Endothelial cell (in vitro differentiated cells): ENCODE measurements at regions not wholly inside any gene's neighbourhood (a gene's known extent, or its start where the extent isn't known, plus 50 kb on each side); places are given as distances from the start of the nearest gene placed in this dataset.
A peak's percentile ranks its signal among the peaks of the same experiment; 100 is the strongest.
"Not testable (repeated sequence)": the region's sequence is repeated elsewhere in the genome, so short reads cannot be mapped to it uniquely, and the experiment has no call there.

Experiments
- DNase-seq: peaks from one replicate; pipeline ENCODE4 v3.0.0; 2021; ENCODE audit warnings: low spot score
- H3K27ac Mint-ChIP-seq: one replicate; pipeline ENCODE4 v1.8.0; 2021; ENCODE audit warnings: mixed read lengths, inconsistent platforms; ENCODE audit not compliant: unreplicated experiment
- H3K27me3 Mint-ChIP-seq: one replicate; pipeline ENCODE4 v1.8.0; 2021; ENCODE audit warnings: mild to moderate bottlenecking, moderate library complexity, mixed read lengths, inconsistent platforms; ENCODE audit not compliant: unreplicated experiment
- H3K36me3 Mint-ChIP-seq: one replicate; pipeline ENCODE4 v1.8.0; 2021; ENCODE audit warnings: mild to moderate bottlenecking, low read depth, mixed read lengths, inconsistent platforms; ENCODE audit not compliant: unreplicated experiment
- H3K4me1 Mint-ChIP-seq: one replicate; pipeline ENCODE4 v1.8.0; 2021; ENCODE audit warnings: mild to moderate bottlenecking, mixed read lengths, inconsistent platforms; ENCODE audit not compliant: unreplicated experiment
- H3K4me3 Mint-ChIP-seq: one replicate; pipeline ENCODE4 v1.8.0; 2021; ENCODE audit warnings: mild to moderate bottlenecking, mixed read lengths, inconsistent platforms; ENCODE audit not compliant: unreplicated experiment
- H3K9me3 Mint-ChIP-seq: one replicate; pipeline ENCODE4 v1.8.0; 2021; ENCODE audit warnings: mixed read lengths, inconsistent platforms; ENCODE audit not compliant: unreplicated experiment
- TF ChIP-seq, protein P1 (sequence below): fragments of 200-600 bp; sonication (generic); IDR thresholded peaks from one replicate; pipeline ENCODE4 v1.5.0; 2021; ENCODE audit warnings: antibody characterized with exemption; ENCODE audit not compliant: unreplicated experiment

DNA sequence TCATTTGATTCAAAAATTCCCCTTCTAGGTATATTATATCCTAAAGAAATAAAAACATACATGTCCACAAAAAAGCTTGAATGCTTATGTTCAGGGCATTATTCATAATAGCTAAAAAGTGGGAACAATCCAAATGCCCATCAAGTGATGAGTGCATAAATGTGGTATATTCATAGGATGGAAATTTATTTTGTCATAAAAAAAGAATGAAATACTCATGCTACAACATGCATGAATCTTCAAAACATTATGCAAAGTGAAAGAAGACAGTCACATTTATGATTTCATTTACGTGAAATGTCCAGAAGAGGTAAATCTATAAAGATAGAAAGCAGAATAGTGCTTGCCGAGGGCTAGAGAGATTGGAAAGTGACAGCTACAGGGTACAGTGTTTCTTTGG lies 83.6 kb upstream of the SLC25A36 start:
- TF ChIP-seq, protein P1, sequence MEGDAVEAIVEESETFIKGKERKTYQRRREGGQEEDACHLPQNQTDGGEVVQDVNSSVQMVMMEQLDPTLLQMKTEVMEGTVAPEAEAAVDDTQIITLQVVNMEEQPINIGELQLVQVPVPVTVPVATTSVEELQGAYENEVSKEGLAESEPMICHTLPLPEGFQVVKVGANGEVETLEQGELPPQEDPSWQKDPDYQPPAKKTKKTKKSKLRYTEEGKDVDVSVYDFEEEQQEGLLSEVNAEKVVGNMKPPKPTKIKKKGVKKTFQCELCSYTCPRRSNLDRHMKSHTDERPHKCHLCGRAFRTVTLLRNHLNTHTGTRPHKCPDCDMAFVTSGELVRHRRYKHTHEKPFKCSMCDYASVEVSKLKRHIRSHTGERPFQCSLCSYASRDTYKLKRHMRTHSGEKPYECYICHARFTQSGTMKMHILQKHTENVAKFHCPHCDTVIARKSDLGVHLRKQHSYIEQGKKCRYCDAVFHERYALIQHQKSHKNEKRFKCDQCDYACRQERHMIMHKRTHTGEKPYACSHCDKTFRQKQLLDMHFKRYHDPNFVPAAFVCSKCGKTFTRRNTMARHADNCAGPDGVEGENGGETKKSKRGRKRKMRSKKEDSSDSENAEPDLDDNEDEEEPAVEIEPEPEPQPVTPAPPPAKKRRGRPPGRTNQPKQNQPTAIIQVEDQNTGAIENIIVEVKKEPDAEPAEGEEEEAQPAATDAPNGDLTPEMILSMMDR, result no peak
- Mint-ChIP-seq H3K36me3 (no peaks in the 10 kb centered on the region), H3K4me3 (no peak overlapping the region), H3K9me3 (no peaks in the 10 kb centered on the region), H3K4me1 (no peaks in the 10 kb centered on the region), H3K27ac (no peak overlapping the region), H3K27me3 (no peaks in the 10 kb centered on the region)
- DNase-seq, result no peak

DNA sequence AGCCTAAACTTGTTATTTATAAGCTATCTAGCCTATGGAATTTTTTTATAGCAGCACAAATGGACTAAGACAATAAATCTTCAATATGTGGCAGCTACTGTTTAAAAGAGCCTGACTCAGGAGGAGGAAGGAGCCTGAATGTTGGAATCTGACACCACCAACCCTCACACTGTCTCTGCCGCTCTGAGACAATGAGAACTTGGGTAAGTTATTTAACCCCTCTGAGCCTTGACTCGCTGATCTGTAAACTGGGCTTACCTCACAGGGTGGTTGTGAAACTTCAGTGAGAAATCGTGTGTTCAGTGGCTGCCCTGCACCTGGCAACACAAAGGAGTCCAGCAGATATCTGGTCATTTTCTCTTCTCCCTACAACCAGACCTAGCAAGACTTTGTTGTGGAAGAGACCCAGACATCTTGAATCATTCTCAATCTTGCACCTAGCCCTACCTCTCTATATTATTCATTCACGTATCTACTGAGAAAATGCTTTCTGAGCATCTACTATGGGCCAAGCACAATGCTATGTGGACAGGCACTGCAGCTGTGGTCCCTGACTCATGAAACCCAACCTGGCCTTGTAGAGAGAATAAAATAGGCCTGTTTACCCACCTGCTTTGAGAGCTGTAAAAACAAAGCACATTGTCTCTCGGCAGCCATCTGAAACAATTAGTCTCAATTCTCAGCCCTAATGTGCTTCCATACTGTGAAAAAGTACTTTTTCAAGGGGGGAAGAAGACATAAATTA lies 81.9 kb upstream of the SLC25A36 start:
- TF ChIP-seq, protein P1, result no peak
- Mint-ChIP-seq H3K27me3 (no peaks in the 10 kb centered on the region), H3K36me3 (no peaks in the 10 kb centered on the region), H3K4me1 (no peaks in the 10 kb centered on the region), H3K9me3 (no peaks in the 10 kb centered on the region), H3K4me3 (no peak overlapping the region), H3K27ac (no peak overlapping the region)
- no peak for DNase-seq

DNA sequence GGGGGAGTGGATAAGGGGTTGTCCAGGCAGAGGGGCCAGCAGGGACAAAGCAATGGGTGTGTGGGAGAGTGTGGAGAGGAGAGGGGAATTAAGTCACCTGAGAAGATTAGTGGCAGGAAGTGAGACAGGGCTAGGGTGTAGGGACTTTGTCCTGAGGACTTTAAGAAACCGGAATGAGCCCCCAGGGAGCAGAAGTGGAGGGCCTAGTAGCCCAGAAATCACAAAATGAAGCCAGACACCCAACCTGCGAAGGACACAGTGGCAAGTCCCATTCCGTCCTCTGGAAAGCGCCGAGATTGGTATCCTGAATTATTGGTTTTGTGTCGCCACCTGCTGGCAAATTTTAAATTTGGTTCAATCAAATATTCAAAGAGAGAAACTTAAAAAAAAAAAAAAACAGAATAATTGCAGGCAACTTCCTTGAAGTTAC lies 78.0 kb upstream of the SLC25A36 start:
- Mint-ChIP-seq H3K27ac (no peak overlapping the region), H3K9me3 (no peaks in the 10 kb centered on the region)

DNA sequence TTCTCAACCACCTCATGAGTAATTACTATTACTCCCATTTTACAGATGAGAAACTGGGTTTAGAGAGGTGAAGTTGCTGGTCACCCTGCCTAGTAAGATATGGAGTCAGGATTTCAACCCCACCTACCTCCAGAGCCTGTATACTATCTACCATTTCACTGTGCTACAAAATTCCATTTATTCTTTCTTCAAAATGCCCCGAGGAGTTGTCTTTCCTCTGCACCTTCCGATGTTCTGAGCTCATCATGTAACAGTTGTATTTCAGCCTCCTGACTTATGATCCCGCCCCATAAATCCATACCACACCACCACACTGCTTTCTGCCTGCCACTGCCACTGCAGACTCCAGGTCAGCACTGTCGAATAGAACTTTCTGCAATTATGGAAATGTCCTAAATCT lies 71.3 kb upstream of the SLC25A36 start:
- Mint-ChIP-seq H3K9me3 (no peaks in the 10 kb centered on the region), H3K27ac (no peak overlapping the region), H3K4me1 (peaks cover 11% of the 10 kb centered on the region), H3K4me3 (no peak overlapping the region), H3K36me3 (no peaks in the 10 kb centered on the region), H3K27me3 (no peaks in the 10 kb centered on the region)
- TF ChIP-seq, protein P1, result no peak
- no peak for DNase-seq

More for the DNA sequence above, 78.0 kb upstream of the SLC25A36 start:
- peak; percentile 71 for DNase-seq
- Mint-ChIP-seq H3K4me3 (no peak overlapping the region), H3K27me3 (no peaks in the 10 kb centered on the region), H3K4me1 (no peaks in the 10 kb centered on the region), H3K36me3 (no peaks in the 10 kb centered on the region)
- TF ChIP-seq, protein P1, result peak; percentile 87

DNA sequence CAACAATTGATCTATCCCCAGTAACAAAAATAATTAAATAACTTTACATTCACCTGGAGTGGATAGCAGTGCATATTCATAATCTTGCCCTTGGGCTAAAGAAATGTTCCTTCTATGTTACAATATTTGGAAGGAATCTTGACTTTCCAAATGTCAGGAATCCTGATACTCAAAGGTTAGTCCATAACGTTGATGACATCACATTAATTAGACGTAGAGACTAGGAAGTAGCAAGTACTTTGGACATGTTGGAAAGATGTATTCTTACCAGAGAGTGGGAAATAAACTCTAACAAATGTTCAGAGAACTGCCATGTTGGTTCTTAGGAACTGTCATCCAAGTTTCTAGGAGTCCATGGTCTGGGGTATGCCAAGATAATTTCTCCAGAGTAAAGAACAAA lies 70.6 kb upstream of the SLC25A36 start:
- Mint-ChIP-seq H3K4me1 (peaks cover 11% of the 10 kb centered on the region), H3K9me3 (no peaks in the 10 kb centered on the region), H3K36me3 (no peaks in the 10 kb centered on the region), H3K27ac (no peak overlapping the region), H3K27me3 (no peaks in the 10 kb centered on the region), H3K4me3 (no peak overlapping the region)
- DNase-seq, result no peak
- TF ChIP-seq, protein P1, result no peak

DNA sequence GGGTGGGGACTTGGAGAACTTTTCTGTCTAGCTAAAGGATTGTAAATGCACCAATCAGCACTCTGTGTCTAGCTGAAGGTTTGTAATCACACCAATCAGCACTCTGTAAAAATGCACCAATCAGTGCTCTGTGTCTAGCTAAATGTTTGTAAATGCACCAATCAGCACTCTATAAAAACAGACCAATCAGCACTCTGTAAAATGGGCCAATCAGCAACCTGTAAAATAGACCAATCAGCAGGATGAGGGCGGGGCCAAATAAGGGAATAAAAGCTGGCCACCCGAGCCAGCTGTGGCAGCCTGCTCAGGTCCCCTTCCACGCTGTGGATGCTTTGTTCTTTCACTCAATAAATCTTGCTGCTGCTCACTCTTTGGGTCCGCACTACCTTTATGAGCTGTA lies 69.5 kb upstream of the SLC25A36 start:
- not testable (repeated sequence) for H3K36me3 Mint-ChIP-seq, DNase-seq, H3K27ac Mint-ChIP-seq

More for the DNA sequence above, 69.5 kb upstream of the SLC25A36 start:
- peaks cover 11% of the 10 kb centered on the region for H3K4me1 Mint-ChIP-seq
- not testable (repeated sequence) for H3K27me3 Mint-ChIP-seq, H3K4me3 Mint-ChIP-seq, H3K9me3 Mint-ChIP-seq
